ENCODE measurements at regions not wholly inside any gene's neighbourhood (a gene's known extent, or its start where the extent isn't known, plus 50 kb on each side); places are given as distances from the start of the nearest gene placed in this dataset.

GRCh38 chr17:77585142-77585860 lies 373.2 kb upstream of the TNRC6C start:
- DNase-seq (ENCODE audit: insufficient read length, low spot score, missing footprints) = no peak

DNA sequence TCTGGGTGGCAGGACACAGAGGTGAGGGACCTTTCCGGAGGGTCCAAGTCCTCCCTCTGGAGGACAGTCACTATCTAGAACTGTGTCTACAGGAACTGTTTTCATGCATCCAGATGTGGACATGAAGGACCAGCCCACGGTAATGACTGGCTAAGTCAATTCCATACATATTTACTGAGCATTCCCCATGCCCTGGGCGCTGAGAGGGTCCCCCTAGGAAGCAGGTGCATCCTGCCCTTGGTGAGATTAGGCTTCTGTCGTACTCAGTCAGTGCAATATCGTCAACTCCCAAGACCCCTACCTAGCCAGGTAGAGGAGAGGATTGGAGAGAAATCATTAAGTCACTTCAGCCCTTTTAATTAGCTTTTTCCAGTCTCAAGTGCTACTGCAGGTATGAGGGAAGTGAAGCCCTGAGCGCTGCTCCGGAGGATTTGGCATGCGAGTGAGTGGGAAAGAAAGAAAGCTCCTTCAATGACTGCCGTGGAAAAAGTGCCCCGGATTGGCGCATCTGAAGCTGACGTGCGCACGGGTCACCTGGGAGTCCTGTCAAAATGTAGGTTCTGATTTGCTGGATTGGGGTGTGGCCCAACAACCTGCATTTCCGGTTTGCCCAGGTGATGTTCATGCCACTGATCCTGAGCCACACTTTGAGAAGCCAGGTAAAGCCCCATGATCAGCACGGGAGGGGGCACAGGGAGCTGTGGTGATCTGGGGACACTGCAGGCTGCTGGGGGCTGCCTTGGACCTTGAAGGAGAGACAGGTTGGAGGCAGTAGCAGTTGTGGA lies 367.4 kb upstream of the TNRC6C start:
- Histone ChIP-seq H3K79me2 (ENCODE audit: insufficient read depth, low read length) (no peaks in the 10 kb centered on the region), H3K36me3 (ENCODE audit: insufficient read depth, low read length) (no peaks in the 10 kb centered on the region), H3K27me3 (ENCODE audit: insufficient read depth, low read length) (peaks cover 13% of the 10 kb centered on the region), H3K9me3 (ENCODE audit: low read depth, low read length) (no peaks in the 10 kb centered on the region), H3K27ac (ENCODE audit: low read depth, low read length) (no peak overlapping the region), H3K4me3 (ENCODE audit: insufficient read depth, low read length) (no peak overlapping the region), H3K4me1 (ENCODE audit: insufficient read depth, low read length) (no peaks in the 10 kb centered on the region), H2AFZ (ENCODE audit: low read length) (no peak overlapping the region), H4K20me1 (ENCODE audit: insufficient read depth, low read length) (no peaks in the 10 kb centered on the region), H3K4me2 (ENCODE audit: insufficient read depth, low read length) (no peak overlapping the region)
- no peak for DNase-seq (ENCODE audit: insufficient read length, low spot score, missing footprints)
- no peak for TF ChIP-seq CTCF (IDR thresholded peaks at IDR 0.05; ENCODE audit: extremely low read depth, low read depth, low read length)

More at GRCh38 chr17:77585142-77585860, 373.2 kb upstream of the TNRC6C start:
- H3K9me3 ChIP-seq (ENCODE audit: low read depth, low read length) = no peaks in the 10 kb centered on the region
- H4K20me1 ChIP-seq (ENCODE audit: insufficient read depth, low read length) = no peaks in the 10 kb centered on the region
- no peak overlapping the region for H3K4me2 ChIP-seq (ENCODE audit: insufficient read depth, low read length)
- no peaks in the 10 kb centered on the region for H3K36me3 ChIP-seq (ENCODE audit: insufficient read depth, low read length)
- TF ChIP-seq CTCF (IDR thresholded peaks at IDR 0.05; ENCODE audit: extremely low read depth, low read depth, low read length) = no peak
- H3K27me3 ChIP-seq (ENCODE audit: insufficient read depth, low read length) = no peaks in the 10 kb centered on the region
- H3K79me2 ChIP-seq (ENCODE audit: insufficient read depth, low read length) = no peaks in the 10 kb centered on the region
- H2AFZ ChIP-seq (ENCODE audit: low read length) = no peak overlapping the region
- no peaks in the 10 kb centered on the region for H3K4me1 ChIP-seq (ENCODE audit: insufficient read depth, low read length)
- no peak overlapping the region for H3K4me3 ChIP-seq (ENCODE audit: insufficient read depth, low read length)
- H3K27ac ChIP-seq (ENCODE audit: low read depth, low read length) = no peak overlapping the region

DNA sequence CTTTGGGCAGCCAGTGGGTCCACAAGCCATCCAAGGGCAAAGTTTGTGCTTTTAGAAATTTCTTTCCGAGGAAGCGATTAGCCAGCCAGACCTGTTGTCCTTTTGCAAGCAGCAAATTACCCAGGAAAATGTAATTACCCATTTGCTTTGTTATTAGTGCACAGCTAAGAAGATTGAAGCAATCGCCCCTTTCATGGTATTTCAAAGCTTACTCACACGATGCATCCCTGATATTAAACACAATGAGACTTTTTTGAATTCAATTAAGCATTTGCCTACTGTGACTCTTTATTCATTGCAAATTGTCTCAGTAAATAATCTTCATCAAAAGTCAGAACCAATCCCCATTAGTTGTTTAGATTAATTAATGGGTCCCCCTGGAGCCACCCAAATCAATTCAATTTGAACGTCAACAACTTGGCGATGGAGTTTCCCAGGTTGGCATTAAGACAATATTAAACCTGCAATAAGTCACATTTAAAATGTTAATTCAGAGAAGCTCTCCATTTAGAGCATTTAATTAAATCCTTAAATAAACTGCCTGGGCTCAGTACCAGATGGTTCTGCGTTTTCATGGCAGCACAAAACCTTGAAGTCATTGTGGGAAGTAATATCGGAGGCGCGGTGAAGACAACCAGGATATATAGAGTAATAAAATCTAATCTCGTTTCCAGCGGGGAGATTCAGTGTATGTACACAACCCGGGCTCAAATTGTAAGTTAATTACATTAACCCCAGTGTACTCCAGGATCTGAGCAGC lies 366.2 kb upstream of the TNRC6C start:
- no peak overlapping the region for H3K4me3 ChIP-seq (ENCODE audit: insufficient read depth, low read length)
- H3K4me1 ChIP-seq (ENCODE audit: insufficient read depth, low read length) = no peaks in the 10 kb centered on the region
- H3K27me3 ChIP-seq (ENCODE audit: insufficient read depth, low read length) = peaks cover 13% of the 10 kb centered on the region
- no peak for DNase-seq (ENCODE audit: insufficient read length, low spot score, missing footprints)
- no peaks in the 10 kb centered on the region for H3K36me3 ChIP-seq (ENCODE audit: insufficient read depth, low read length)
- no peak for TF ChIP-seq CTCF (IDR thresholded peaks at IDR 0.05; ENCODE audit: extremely low read depth, low read depth, low read length)
- H3K4me2 ChIP-seq (ENCODE audit: insufficient read depth, low read length) = no peak overlapping the region
- H3K79me2 ChIP-seq (ENCODE audit: insufficient read depth, low read length) = no peaks in the 10 kb centered on the region
- H3K27ac ChIP-seq (ENCODE audit: low read depth, low read length) = no peak overlapping the region
- H4K20me1 ChIP-seq (ENCODE audit: insufficient read depth, low read length) = no peaks in the 10 kb centered on the region
- no peaks in the 10 kb centered on the region for H3K9me3 ChIP-seq (ENCODE audit: low read depth, low read length)
- no peak overlapping the region for H2AFZ ChIP-seq (ENCODE audit: low read length)
